H9 (cell line): ENCODE measurements at regions not wholly inside any gene's neighbourhood (a gene's known extent, or its start where the extent isn't known, plus 50 kb on each side); places are given as distances from the start of the nearest gene placed in this dataset.

ENCODE experiments used
- DNase-seq: peaks from one replicate; pipeline ENCODE4 v3.0.0-alpha.2; 2017
- H2AFZ ChIP-seq: one replicate; pipeline ENCODE4 v1.6.1; 2013; ENCODE audit warnings: mild to moderate bottlenecking, low read length, control low read depth, moderate library complexity
- H2AK5ac ChIP-seq: 2 replicates; pipeline ENCODE4 v1.6.1; 2013; ENCODE audit warnings: low read length, control low read depth, mixed read lengths; ENCODE audit not compliant: insufficient read length
- H2BK120ac ChIP-seq: one replicate; pipeline ENCODE4 v1.6.1; 2013; ENCODE audit warnings: low read depth, mild to moderate bottlenecking, low read length, control low read depth, inconsistent platforms; ENCODE audit not compliant: poor library complexity, severe bottlenecking
- H2BK12ac ChIP-seq: 2 replicates; pipeline ENCODE4 v1.6.1; 2013; ENCODE audit warnings: low read length, control low read depth, mixed read lengths, low read depth; ENCODE audit not compliant: insufficient read length
- H2BK15ac ChIP-seq: 2 replicates; pipeline ENCODE4 v1.6.1; 2013; ENCODE audit warnings: low read depth, low read length, control low read depth
- H2BK20ac ChIP-seq: one replicate; pipeline ENCODE4 v1.6.1; 2013; ENCODE audit warnings: low read depth, mild to moderate bottlenecking, low read length, control low read depth, inconsistent platforms; ENCODE audit not compliant: poor library complexity, severe bottlenecking
- H2BK5ac ChIP-seq: 2 replicates; pipeline ENCODE4 v1.6.1; 2013; ENCODE audit warnings: low read length, control low read depth, mixed read lengths; ENCODE audit not compliant: insufficient read length
- H3K14ac ChIP-seq: 2 replicates; pipeline ENCODE4 v1.6.1; 2013; ENCODE audit warnings: low read length, control low read depth; ENCODE audit not compliant: insufficient read depth
- H3K18ac ChIP-seq: 2 replicates; pipeline ENCODE4 v1.6.1; 2013; ENCODE audit warnings: low read depth, mild to moderate bottlenecking, mixed read lengths, low read length, control low read depth; ENCODE audit not compliant: insufficient read length
- H3K23ac ChIP-seq: 2 replicates; pipeline ENCODE4 v1.6.1; 2013; ENCODE audit warnings: low read length, control low read depth, mixed read lengths, low read depth; ENCODE audit not compliant: insufficient read length
- H3K23me2 ChIP-seq: 2 replicates; pipeline ENCODE4 v1.6.1; 2013; ENCODE audit warnings: low read depth, mild to moderate bottlenecking, mixed read lengths, low read length, control low read depth; ENCODE audit not compliant: insufficient read length, poor library complexity, severe bottlenecking
- H3K27ac ChIP-seq: 2 replicates; pipeline ENCODE4 v1.5.1; 2013; ENCODE audit warnings: low read length, control low read depth, mixed read lengths, low read depth; ENCODE audit not compliant: insufficient read length
- H3K27me3 ChIP-seq: 2 replicates; pipeline ENCODE4 v1.6.1; 2013; ENCODE audit warnings: low read length, control low read depth, inconsistent platforms; ENCODE audit not compliant: insufficient read depth
- H3K4ac ChIP-seq: 2 replicates; pipeline ENCODE4 v1.6.1; 2013; ENCODE audit warnings: low read depth, mild to moderate bottlenecking, control low read depth, inconsistent platforms, low read length, moderate library complexity
- H3K4me1 ChIP-seq: 2 replicates; pipeline ENCODE4 v1.6.1; 2013; ENCODE audit warnings: low read length, control low read depth, inconsistent platforms; ENCODE audit not compliant: insufficient read depth
- H3K4me2 ChIP-seq: 2 replicates; pipeline ENCODE4 v1.6.1; 2013; ENCODE audit warnings: low read length, control low read depth, mixed read lengths; ENCODE audit not compliant: insufficient read length, insufficient read depth
- H3K56ac ChIP-seq: 2 replicates; pipeline ENCODE4 v1.6.1; 2013; ENCODE audit warnings: low read depth, mild to moderate bottlenecking, mixed read lengths, low read length, control low read depth; ENCODE audit not compliant: insufficient read length
- H3K79me1 ChIP-seq: 2 replicates; pipeline ENCODE4 v1.6.1; 2013; ENCODE audit warnings: low read depth, mild to moderate bottlenecking, moderate library complexity, low read length, control low read depth, inconsistent platforms; ENCODE audit not compliant: insufficient read depth, poor library complexity, severe bottlenecking
- H3K79me2 ChIP-seq: 2 replicates; pipeline ENCODE4 v1.6.1; 2013; ENCODE audit warnings: low read length, control low read depth, inconsistent platforms; ENCODE audit not compliant: insufficient read depth
- H3K9ac ChIP-seq: 2 replicates; pipeline ENCODE4 v1.6.1; 2013; ENCODE audit warnings: low read length, control low read depth, mixed read lengths; ENCODE audit not compliant: insufficient read length; ENCODE audit errors: extremely low read depth
- H3K9me3 ChIP-seq: one replicate; pipeline ENCODE4 v1.6.1; 2013; ENCODE audit warnings: low read depth, low read length, inconsistent platforms; ENCODE audit not compliant: control insufficient read depth
- H3T11ph ChIP-seq: one replicate; pipeline ENCODE4 v1.6.1; 2013; ENCODE audit warnings: mild to moderate bottlenecking, low read length, control low read depth, inconsistent platforms
- H4K20me1 ChIP-seq: one replicate; pipeline ENCODE4 v1.6.1; 2013; ENCODE audit not compliant: control insufficient read depth, insufficient read length, insufficient read depth
- H4K5ac ChIP-seq: 2 replicates; pipeline ENCODE4 v1.6.1; 2013; ENCODE audit warnings: low read depth, mild to moderate bottlenecking, mixed read lengths, low read length, control low read depth; ENCODE audit not compliant: insufficient read length
- H4K8ac ChIP-seq: replicated peaks from 2 replicates; pipeline ENCODE4 v1.6.1; 2013; ENCODE audit warnings: low read length, control low read depth, mixed read lengths, low read depth; ENCODE audit not compliant: insufficient read length
- H4K91ac ChIP-seq: 2 replicates; pipeline ENCODE4 v1.6.1; 2013; ENCODE audit warnings: low read depth, mild to moderate bottlenecking, moderate library complexity, mixed read lengths, low read length, control low read depth; ENCODE audit not compliant: insufficient read length
- H3K27ac Mint-ChIP-seq, 3 experiments: 2 replicates in 2 of 3; 3 replicates in 1 of 3; pipeline ENCODE4 v1.8.0; 2020 to 2021; ENCODE audit warnings: mixed read lengths in 3 of 3, mild to moderate bottlenecking in 1 of 3, moderate library complexity in 1 of 3
- H3K27me3 Mint-ChIP-seq: 2 replicates; pipeline ENCODE4 v1.8.0; 2021; ENCODE audit warnings: low read depth, mild to moderate bottlenecking, moderate library complexity, mixed read lengths
- H3K36me3 Mint-ChIP-seq, 3 experiments: 2 replicates in 2 of 3; 3 replicates in 1 of 3; pipeline ENCODE4 v1.8.0; 2020 to 2021; ENCODE audit warnings: low read depth in 3 of 3, mixed read lengths in 3 of 3; ENCODE audit not compliant: insufficient read depth in 1 of 3
- H3K4me1 Mint-ChIP-seq, 2 experiments: 2 replicates each; pipeline ENCODE4 v1.8.0; 2020; ENCODE audit warnings: mixed read lengths in 2 of 2
- H3K4me3 Mint-ChIP-seq, 2 experiments: 2 replicates in 1 of 2; 3 replicates in 1 of 2; pipeline ENCODE4 v1.8.0; 2020 to 2021; ENCODE audit warnings: mild to moderate bottlenecking in 2 of 2, mixed read lengths in 2 of 2, moderate library complexity in 1 of 2
- H3K9me3 Mint-ChIP-seq, 2 experiments: 2 replicates in 1 of 2; 3 replicates in 1 of 2; pipeline ENCODE4 v1.8.0; 2020; ENCODE audit warnings: mild to moderate bottlenecking in 2 of 2, mixed read lengths in 2 of 2, moderate library complexity in 1 of 2
- CTCF ChIP-seq: fragments of 200-600 bp; sonication (generic); conservative IDR thresholded peaks from 3 replicates; pipeline ENCODE4 v1.8.0; 2021; ENCODE audit warnings: antibody characterized with exemption, mild to moderate bottlenecking
- WGBS: extraction: QIAGEN DNeasy Blood & Tissue Kit; methylation state at CpG from one replicate; pipeline ENCODE4 v1.1.7; 2013; ENCODE audit warnings: missing lambda C conversion rate, low lambda C conversion rate, mixed read lengths; ENCODE audit not compliant: insufficient read length; ENCODE audit errors: extremely low coverage; 5-methylcytosine and 5-hydroxymethylcytosine counted together

GRCh38 chr4:123581802-123582201 is 185.2 kb downstream of the SPRY1 start:
- no peak overlapping the region for H3K18ac ChIP-seq
- H3K27ac Mint-ChIP-seq: no peak overlapping the region

More at GRCh38 chr4:123581802-123582201, 185.2 kb downstream of the SPRY1 start:
- H2BK120ac ChIP-seq: no peak overlapping the region
- H3K79me2 ChIP-seq: no peaks in the 10 kb centered on the region
- H3K56ac ChIP-seq: no peak overlapping the region
- H4K5ac ChIP-seq: no peak overlapping the region
- H2BK15ac ChIP-seq: no peak overlapping the region
- H3K4ac ChIP-seq: no peak overlapping the region
- WGBS: no CpG with 5 or more reads among the region's 3 CpGs
- H2AK5ac ChIP-seq: no peak overlapping the region
- H3K36me3 Mint-ChIP-seq: peaks cover 8 to 18% (median 17%) of the 10 kb centered on the region in 3 experiments
- H3K14ac ChIP-seq: no peak overlapping the region
- TF ChIP-seq CTCF: no peak
- H3K4me2 ChIP-seq: no peak overlapping the region
- no peak overlapping the region for H2BK5ac ChIP-seq
- H3K9ac ChIP-seq: no peak overlapping the region
- no peaks in the 10 kb centered on the region; the same call in 1 of the 2 replicates for H3K27me3 Mint-ChIP-seq
- H4K8ac ChIP-seq: no peak overlapping the region
- H2BK20ac ChIP-seq: no peak overlapping the region
- no peaks in the 10 kb centered on the region for H3K79me1 ChIP-seq
- no peaks in the 10 kb centered on the region for H3K27me3 ChIP-seq
- no peak overlapping the region for H3K4me3 Mint-ChIP-seq
- H4K20me1 ChIP-seq: no peaks in the 10 kb centered on the region
- H3K23me2 ChIP-seq: no peaks in the 10 kb centered on the region
- no peak overlapping the region for H2AFZ ChIP-seq
- H3K9me3 Mint-ChIP-seq: peaks cover 18% of the 10 kb centered on the region in 2 experiments
- no peak overlapping the region for H3K27ac ChIP-seq
- DNase-seq: no peak
- H3K9me3 ChIP-seq: peaks cover 15% of the 10 kb centered on the region
- H4K91ac ChIP-seq: no peak overlapping the region
- peaks cover 19 to 21% of the 10 kb centered on the region in 2 experiments for H3K4me1 Mint-ChIP-seq
- H3T11ph ChIP-seq: no peak overlapping the region
- H2BK12ac ChIP-seq: no peak overlapping the region
- H3K23ac ChIP-seq: no peak overlapping the region
- no peaks in the 10 kb centered on the region for H3K4me1 ChIP-seq
